AG10803 (cell line): ENCODE measurements at regions not wholly inside any gene's neighbourhood (a gene's known extent, or its start where the extent isn't known, plus 50 kb on each side); places are given as distances from the start of the nearest gene placed in this dataset.

Experiments
- DNase-seq: peaks from one replicate; pipeline ENCODE4 v3.0.0; 2010; ENCODE audit warnings: low read depth
- H3K4me3 ChIP-seq: 2 replicates; pipeline ENCODE4 v1.5.1; 2011; ENCODE audit warnings: mild to moderate bottlenecking, low read length, control low read depth
- CTCF ChIP-seq: conservative IDR thresholded peaks from 2 replicates; pipeline ENCODE4 v1.5.1; 2011; ENCODE audit warnings: mild to moderate bottlenecking, low read length, control low read depth, inconsistent platforms

DNA sequence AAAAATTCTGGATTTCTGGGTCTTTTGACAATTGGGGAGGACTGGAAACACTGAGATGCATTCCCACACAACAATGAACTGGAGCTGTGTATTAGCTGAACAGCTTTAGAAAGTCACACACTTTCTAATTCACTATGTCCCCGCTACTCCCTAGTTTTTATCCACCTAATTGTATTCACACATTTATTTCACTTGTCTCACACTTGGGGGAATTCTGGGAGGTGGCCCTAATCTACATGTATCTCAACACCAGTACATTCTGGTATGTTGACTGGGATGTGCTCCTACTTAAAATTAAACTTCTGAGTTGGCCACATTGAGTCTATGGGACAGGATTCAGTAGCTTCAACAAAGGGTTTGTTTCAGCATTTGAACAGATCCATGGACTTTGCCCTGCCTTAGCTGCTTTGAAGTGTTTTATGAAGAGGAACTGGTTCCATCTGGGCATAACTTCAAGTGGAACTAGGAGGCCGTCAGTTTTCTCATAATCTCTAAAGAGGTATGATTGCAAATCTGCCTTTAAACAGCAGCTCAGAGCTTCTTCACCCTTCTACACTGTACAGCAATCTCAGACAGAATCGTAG, 106.5 kb upstream of the CMC1 start:
- no peak overlapping the region for H3K4me3 ChIP-seq
- DNase-seq: no peak
- no peak for TF ChIP-seq CTCF

GRCh38 chr3:28136607-28137216, 104.7 kb upstream of the CMC1 start:
- no peak overlapping the region for H3K4me3 ChIP-seq
- TF ChIP-seq CTCF: no peak
- DNase-seq: no peak

- no peak for TF ChIP-seq CTCF
- DNase-seq: no peak
- H3K4me3 ChIP-seq: no peak overlapping the region
These were observed 103.3 kb upstream of the CMC1 start for GRCh38 chr3:28138043-28138610.

- DNase-seq: no peak
- TF ChIP-seq CTCF: no peak
- no peak overlapping the region for H3K4me3 ChIP-seq
These were observed 102.1 kb upstream of the CMC1 start for GRCh38 chr3:28139288-28139687.

GRCh38 chr3:28139967-28140634, 101.3 kb upstream of the CMC1 start:
- H3K4me3 ChIP-seq: no peak overlapping the region
- no peak for DNase-seq
- TF ChIP-seq CTCF: no peak

DNA sequence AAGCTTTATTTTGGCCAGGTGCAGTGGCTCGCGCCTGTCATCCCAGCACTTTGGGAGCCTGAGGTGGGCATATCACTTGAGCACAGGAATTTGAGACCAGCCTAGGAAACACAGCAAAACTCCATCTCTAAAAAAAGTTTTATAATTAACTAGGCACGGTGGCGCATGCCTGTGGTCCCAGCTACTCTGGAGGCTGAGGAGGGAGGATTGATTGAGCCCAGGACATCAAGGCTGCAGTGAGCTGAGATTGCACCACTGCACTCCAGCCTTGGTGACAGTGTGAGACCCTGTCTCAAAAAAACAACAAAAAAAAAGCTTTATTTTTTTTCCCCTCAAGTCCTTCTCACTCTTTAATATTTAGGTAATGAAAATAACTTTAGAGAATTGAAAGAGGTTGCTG, 100.8 kb upstream of the CMC1 start:
- no peak for TF ChIP-seq CTCF
- H3K4me3 ChIP-seq: no peak overlapping the region
- DNase-seq: no peak

DNA sequence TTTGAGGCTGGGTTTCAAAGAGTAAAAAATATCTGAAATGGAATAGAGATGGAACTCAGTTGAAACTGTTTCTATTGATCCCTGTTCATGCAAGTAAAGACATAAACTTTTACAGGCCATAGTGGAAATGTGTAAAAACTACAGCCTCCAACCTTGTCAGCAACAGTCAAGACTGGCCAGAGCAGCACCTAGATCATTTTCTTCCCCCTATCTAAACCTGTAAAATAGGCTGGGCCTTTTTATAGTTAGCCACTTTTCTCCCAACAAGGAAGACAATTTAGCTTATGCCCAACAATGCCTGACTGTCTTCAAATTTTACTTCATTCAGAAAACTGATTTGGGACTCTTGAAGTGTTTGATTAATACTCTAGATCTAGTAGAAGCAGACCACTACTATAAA, 91.5 kb upstream of the CMC1 start:
- no peak overlapping the region for H3K4me3 ChIP-seq
- TF ChIP-seq CTCF: no peak

More for the DNA sequence above, 91.5 kb upstream of the CMC1 start:
- DNase-seq: no peak
